22Rv1 (cell line): ENCODE measurements at regions not wholly inside any gene's neighbourhood (a gene's known extent, or its start where the extent isn't known, plus 50 kb on each side); places are given as distances from the start of the nearest gene placed in this dataset.
"Not testable (repeated sequence)": the region's sequence is repeated elsewhere in the genome, so short reads cannot be mapped to it uniquely, and the experiment has no call there.

Source experiments
- H3K27ac ChIP-seq: fragments of 450-650 bp; 2 replicates; pipeline ENCODE4 v1.5.1; 2017
- ZFX ChIP-seq: fragments of 450-650 bp; IDR thresholded peaks from 2 replicates; pipeline ENCODE4 v1.6.1; 2017; ENCODE audit warnings: antibody characterized with exemption, borderline replicate concordance
- TF ChIP-seq, protein P1 (sequence below): fragments of 450-650 bp; IDR thresholded peaks from 2 replicates; pipeline ENCODE4 v1.5.1; 2017; ENCODE audit warnings: mild to moderate bottlenecking

DNA sequence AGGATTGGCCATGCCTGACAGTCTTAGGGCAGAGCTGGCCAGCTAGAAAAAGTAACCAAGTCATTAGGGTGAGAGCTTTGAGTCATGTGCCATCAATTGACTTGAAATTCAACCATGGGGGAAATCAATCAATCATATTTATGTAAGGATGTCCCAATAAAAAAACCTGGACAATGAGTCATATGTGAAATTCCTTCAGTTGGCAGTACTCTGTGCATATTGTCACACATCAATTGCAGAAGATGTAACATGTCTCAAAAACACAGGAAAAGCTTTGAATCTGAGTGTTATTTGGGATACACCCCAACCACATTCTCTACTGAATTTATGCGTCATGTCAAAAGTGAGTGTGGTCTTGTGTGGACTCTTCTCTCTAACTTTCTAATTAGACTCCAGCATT is 1004.1 kb upstream of the NRXN1 start:
- TF ChIP-seq, protein P1, sequence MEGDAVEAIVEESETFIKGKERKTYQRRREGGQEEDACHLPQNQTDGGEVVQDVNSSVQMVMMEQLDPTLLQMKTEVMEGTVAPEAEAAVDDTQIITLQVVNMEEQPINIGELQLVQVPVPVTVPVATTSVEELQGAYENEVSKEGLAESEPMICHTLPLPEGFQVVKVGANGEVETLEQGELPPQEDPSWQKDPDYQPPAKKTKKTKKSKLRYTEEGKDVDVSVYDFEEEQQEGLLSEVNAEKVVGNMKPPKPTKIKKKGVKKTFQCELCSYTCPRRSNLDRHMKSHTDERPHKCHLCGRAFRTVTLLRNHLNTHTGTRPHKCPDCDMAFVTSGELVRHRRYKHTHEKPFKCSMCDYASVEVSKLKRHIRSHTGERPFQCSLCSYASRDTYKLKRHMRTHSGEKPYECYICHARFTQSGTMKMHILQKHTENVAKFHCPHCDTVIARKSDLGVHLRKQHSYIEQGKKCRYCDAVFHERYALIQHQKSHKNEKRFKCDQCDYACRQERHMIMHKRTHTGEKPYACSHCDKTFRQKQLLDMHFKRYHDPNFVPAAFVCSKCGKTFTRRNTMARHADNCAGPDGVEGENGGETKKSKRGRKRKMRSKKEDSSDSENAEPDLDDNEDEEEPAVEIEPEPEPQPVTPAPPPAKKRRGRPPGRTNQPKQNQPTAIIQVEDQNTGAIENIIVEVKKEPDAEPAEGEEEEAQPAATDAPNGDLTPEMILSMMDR = no peak
- TF ChIP-seq ZFX = no peak
- no peak overlapping the region for H3K27ac ChIP-seq

DNA sequence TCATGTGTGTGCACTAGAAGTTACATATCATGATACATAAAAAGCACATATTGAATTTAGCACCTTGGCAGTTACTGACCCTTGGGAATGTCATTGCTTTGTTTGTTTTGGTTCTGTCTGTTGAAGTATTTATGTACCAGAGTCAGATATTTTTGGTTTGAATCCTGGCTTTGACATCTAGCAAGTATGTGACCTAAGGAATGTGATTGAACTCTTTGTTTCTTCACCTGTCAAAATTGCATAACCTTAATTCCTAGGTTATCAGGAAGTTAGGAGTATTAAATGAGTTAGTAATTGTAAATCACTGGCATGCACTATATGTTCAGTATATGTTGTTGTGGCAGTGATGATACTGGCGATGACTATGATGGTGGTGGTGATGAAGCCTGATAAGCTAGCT is 1003.5 kb upstream of the NRXN1 start:
- H3K27ac ChIP-seq = no peak overlapping the region

DNA sequence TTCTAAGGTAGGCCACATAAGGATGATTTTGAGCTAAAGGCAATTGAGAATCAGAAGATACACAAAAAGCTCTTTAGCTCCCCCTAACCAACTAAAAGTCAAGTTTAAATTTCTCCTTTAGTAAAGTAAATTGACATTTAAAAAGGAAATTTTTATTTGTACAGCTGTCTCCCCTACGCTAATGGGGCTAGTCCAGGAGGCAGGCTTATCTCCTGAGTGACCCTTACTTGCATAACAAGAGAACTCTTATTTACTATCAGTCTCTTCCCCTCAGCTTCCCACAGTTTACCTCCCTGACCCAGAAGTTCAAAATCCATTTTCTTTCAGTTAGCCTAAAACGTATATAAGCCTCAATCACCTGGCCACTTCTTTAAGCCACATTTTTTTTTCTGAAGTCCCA is 1002.8 kb upstream of the NRXN1 start:
- no peak overlapping the region for H3K27ac ChIP-seq
- TF ChIP-seq, protein P1 = no peak
- no peak for TF ChIP-seq ZFX

More for the DNA sequence above, 1003.5 kb upstream of the NRXN1 start:
- no peak for TF ChIP-seq ZFX
- TF ChIP-seq, protein P1 = no peak

DNA sequence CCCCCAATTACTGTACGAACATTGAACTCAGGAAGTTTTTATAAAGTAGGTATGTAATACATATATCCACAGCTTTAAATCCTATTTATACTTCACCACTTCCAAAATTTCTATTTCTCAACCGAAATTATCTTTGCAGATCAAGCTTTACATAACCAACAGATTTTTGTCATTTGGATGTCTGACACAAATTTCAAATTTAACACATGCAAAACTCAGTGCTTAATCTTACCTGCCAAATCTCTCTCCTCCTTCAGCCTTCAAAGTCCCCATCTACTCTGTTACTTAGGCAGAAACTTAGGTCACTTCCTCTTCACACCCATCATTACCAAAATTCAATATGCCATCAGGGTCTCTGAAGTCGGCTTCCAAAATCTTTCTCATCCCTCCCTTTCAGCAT is 990.1 kb upstream of the NRXN1 start:
- no peak overlapping the region for H3K27ac ChIP-seq
- TF ChIP-seq ZFX = no peak
- TF ChIP-seq, protein P1 = no peak

DNA sequence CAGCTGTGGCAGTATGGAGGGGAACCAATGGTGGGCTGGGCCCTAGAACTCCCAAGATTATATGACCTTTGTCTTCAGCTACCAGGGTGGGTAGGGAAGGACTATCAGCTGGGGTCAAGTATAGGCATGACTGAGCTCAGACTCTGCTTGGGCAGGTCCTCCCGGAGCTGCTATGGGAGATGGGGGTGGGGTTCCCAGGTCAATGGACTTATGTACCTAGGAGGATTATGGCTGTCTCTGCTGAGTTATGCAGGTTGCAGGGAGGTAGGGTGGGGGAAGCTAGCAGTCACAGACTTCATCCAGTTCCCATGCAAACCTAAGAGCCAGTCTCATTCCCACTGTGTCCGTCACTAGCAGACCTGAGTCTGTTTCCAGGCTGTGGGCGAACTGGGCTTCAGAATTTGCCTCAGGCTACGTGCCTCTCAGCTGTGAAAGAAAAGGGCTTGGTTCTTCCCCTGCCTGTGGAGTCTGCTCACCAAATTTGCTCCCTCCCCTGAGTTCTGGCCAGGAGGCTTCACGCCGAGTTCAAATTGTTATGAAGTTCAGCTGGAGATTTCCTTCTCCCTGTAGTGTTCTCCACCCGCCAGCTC is 985.8 kb upstream of the NRXN1 start:
- TF ChIP-seq, protein P1 = no peak
- TF ChIP-seq ZFX = no peak
- no peak overlapping the region for H3K27ac ChIP-seq

DNA sequence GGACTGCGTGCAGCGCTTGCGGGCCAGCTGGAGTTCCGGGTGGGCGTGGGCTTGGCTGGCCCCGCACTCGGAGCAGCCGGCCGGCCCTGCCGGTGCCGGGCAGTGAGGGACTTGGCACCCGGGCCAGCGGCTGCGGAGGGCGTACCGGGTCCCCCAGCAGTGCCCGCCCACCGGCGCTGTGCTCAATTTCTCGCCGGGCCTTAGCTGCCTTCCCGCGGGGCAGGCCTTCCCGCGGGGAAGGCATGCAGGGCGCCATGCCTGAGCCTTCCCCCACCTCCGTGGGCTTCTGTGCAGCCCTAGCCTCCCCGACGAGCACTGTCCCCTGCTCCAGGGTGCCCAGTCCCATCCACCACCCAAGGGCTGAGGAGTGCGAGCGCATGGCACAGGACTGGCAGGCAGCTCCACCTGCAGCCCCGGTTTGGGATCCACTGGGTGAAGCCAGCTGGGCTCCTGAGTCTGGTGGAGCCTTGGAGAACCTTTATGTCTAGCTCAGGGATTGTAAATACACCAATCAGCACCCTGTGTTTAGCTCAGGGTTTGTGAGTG is 975.0 kb upstream of the NRXN1 start:
- not testable (repeated sequence) for H3K27ac ChIP-seq

DNA sequence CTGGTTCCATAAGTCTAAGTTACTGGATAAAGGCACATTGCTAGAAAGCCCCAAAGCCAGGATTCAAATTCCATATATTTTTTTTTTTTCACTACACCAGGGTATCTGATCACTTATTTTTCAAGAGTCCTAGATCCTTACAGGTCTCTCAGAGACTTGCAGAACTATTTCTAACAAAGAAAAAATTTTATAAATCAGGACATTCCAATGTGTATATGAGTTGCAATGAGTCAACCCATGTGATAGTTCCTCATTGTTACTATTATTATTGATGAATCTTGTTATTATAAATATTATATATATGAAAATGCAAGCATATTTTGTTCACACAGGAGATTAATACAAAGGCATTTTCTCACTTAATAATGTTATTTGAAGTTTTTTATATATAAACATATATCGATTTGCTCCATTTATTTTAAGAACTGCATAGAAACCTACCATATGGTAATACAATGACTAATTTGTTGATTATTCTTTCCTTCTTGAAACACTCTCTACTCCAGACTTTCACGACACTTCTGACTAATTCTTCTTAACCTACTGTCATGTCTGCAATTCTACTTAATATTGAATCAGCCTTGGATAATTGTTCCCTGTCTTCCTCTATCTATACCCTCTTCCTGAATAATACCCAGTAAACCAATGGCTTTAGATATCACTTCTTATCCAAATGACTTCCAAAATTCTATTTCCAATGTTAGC is 968.4 kb upstream of the NRXN1 start:
- no peak overlapping the region for H3K27ac ChIP-seq

More for the DNA sequence above, 968.4 kb upstream of the NRXN1 start:
- TF ChIP-seq, protein P1 = no peak
- TF ChIP-seq ZFX = no peak
